ENCODE measurements at regions not wholly inside any gene's neighbourhood (a gene's known extent, or its start where the extent isn't known, plus 50 kb on each side); places are given as distances from the start of the nearest gene placed in this dataset.

- intact Hi-C loops (cut with DNase I; ENCODE audit: low total_unique reads) = no loop called here
- in situ Hi-C loops (cut with MboI; ENCODE audit: low pct_ligation_motif_present in 1 of 4, low pct_unique_long_range_greater_than_20kb in 1 of 4, low sequenced_read_pairs in 3 of 4) = no loop called here
- Histone ChIP-seq H3K4me3 (no peak overlapping the region), H3K9me3 (no peaks in the 10 kb centered on the region), H3K4me1 (no peaks in the 10 kb centered on the region), H3K27me3 (peaks cover 8% of the 10 kb centered on the region), H3K27ac (no peak overlapping the region), H3K36me3 (no peaks in the 10 kb centered on the region)
- no peak for TF ChIP-seq POLR2AphosphoS5 (IDR thresholded peaks at IDR 0.05)
- TF ChIP-seq POLR2A (IDR thresholded peaks at IDR 0.05) = no peak
- TF ChIP-seq, protein P1, sequence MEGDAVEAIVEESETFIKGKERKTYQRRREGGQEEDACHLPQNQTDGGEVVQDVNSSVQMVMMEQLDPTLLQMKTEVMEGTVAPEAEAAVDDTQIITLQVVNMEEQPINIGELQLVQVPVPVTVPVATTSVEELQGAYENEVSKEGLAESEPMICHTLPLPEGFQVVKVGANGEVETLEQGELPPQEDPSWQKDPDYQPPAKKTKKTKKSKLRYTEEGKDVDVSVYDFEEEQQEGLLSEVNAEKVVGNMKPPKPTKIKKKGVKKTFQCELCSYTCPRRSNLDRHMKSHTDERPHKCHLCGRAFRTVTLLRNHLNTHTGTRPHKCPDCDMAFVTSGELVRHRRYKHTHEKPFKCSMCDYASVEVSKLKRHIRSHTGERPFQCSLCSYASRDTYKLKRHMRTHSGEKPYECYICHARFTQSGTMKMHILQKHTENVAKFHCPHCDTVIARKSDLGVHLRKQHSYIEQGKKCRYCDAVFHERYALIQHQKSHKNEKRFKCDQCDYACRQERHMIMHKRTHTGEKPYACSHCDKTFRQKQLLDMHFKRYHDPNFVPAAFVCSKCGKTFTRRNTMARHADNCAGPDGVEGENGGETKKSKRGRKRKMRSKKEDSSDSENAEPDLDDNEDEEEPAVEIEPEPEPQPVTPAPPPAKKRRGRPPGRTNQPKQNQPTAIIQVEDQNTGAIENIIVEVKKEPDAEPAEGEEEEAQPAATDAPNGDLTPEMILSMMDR (IDR thresholded peaks at IDR 0.05) = no peak
- no peak for TF ChIP-seq EP300 (IDR thresholded peaks at IDR 0.05; ENCODE audit: low read depth)
- WGBS, 2 donors (ENCODE audit: low coverage in 1 of 2) = 77% methylated on average over 7 of the region's 7 CpGs
- DNase-seq = no peak
Observed at GRCh38 chr1:5381491-5381890, 610.7 kb downstream of the NPHP4 start.

DNA sequence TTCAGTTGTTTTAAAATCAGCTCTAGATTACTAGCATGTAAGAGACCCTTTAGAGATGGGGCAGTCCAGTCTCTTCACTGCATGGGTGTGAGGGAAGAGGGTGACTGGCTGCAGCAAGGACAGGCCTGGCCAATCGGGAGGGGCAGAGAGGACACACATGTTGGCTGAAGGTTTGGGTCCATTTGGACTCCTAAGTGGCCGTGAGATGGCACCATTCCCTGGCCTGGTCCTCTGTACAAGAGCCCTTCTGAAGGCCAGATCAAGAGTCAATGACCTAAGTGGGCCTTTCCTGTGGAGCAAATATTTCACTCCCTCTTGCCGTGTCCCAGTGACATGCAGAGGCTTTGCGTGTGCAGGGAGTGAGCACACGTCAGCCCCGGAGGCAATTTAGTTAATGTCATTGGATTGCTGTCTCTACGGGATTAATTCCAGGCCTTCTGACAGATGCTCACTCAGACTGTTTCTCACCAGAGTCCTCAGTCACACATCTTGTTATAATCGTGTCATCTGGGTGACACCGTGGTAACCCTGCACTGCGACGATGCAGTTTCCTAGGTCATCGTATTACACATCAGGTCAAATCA lies 613.0 kb downstream of the NPHP4 start:
- intact Hi-C loops (cut with DNase I; ENCODE audit: low total_unique reads) (no loop called here), in situ Hi-C loops (cut with MboI; ENCODE audit: low pct_ligation_motif_present in 1 of 4, low pct_unique_long_range_greater_than_20kb in 1 of 4, low sequenced_read_pairs in 3 of 4) (no loop called here)
- DNase-seq = no peak
- Histone ChIP-seq H3K4me1 (no peaks in the 10 kb centered on the region), H3K27me3 (no peaks in the 10 kb centered on the region), H3K4me3 (no peak overlapping the region), H3K27ac (no peak overlapping the region), H3K9me3 (no peaks in the 10 kb centered on the region), H3K36me3 (no peaks in the 10 kb centered on the region)
- TF ChIP-seq POLR2AphosphoS5 (IDR thresholded peaks at IDR 0.05) = no peak
- no peak for TF ChIP-seq POLR2A (IDR thresholded peaks at IDR 0.05)
- TF ChIP-seq EP300 (IDR thresholded peaks at IDR 0.05; ENCODE audit: low read depth) = no peak
- TF ChIP-seq, protein P1 (IDR thresholded peaks at IDR 0.05) = no peak
- WGBS, 2 donors (ENCODE audit: low coverage in 1 of 2) = 91% methylated on average over 6 to 12 of the region's 12 CpGs

DNA sequence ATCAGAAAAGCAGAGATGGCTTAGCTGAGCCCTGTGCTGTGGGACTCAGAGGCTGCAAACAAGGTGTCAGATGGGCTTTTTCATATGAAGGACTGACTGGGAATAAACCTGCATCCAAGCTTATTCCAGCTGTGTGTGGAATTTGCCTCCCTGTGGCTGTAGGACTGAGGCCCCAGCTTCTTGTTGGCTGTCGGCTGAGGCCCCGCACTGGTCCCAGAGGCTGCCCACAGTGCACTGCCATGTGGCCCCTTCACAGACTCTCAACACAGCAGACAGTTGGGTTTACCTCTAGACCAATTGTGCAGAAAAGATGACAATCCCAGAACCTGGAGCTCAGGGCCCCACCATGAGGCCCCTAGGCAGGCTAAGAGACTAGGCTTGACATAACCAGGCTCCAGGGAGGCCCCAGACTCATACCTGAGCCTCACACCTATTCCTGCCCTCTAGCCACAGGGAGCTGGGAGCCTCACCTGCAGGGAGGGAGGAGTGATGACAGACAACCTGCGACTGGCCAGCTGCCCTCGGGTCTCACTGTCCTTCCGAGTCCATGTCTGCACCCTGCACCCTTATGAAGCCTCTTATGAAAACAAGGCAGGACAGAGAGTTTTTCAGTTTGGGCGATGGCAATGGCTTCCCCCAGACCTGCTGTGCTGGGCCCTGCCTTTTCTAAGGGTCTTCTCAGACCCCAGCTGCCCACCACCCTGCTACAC lies 615.5 kb downstream of the NPHP4 start:
- H3K4me1 ChIP-seq = no peaks in the 10 kb centered on the region
- in situ Hi-C loops (cut with MboI; ENCODE audit: low pct_ligation_motif_present in 1 of 4, low pct_unique_long_range_greater_than_20kb in 1 of 4, low sequenced_read_pairs in 3 of 4) = no loop called here
- WGBS, 2 donors (ENCODE audit: low coverage in 1 of 2) = 85% methylated on average over 6 of the region's 6 CpGs; no CpG with 5 or more reads in 1 of the 2 donors
- no peaks in the 10 kb centered on the region for H3K27me3 ChIP-seq
- no peak for DNase-seq
- intact Hi-C loops (cut with DNase I; ENCODE audit: low total_unique reads) = no loop called here
- no peak overlapping the region for H3K4me3 ChIP-seq
- H3K9me3 ChIP-seq = no peaks in the 10 kb centered on the region
- TF ChIP-seq, protein P1 (IDR thresholded peaks at IDR 0.05) = no peak
- no peak for TF ChIP-seq EP300 (IDR thresholded peaks at IDR 0.05; ENCODE audit: low read depth)
- no peak for TF ChIP-seq POLR2A (IDR thresholded peaks at IDR 0.05)
- TF ChIP-seq POLR2AphosphoS5 (IDR thresholded peaks at IDR 0.05) = no peak
- no peak overlapping the region for H3K27ac ChIP-seq
- H3K36me3 ChIP-seq = no peaks in the 10 kb centered on the region

DNA sequence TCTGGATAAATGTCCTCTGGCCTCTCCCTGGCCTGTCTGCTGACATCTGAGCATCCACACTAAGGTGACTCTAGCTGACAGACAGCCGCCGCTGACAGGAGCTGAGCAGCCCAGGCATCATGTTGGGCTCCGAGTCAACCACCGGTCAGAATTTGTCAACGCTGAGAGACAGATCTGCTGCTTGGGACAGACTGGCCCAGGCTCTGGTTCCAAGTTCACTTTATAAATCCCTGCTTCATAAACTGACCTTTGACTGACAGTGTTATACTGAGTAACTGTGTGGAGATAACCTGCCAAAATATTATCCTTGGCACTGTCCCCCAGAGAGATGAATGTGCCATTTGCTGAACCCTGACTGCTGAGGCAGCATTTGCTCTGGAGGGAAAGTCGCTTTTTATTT lies 616.7 kb downstream of the NPHP4 start:
- TF ChIP-seq POLR2AphosphoS5 (IDR thresholded peaks at IDR 0.05) (no peak), EP300 (IDR thresholded peaks at IDR 0.05; ENCODE audit: low read depth) (no peak), POLR2A (IDR thresholded peaks at IDR 0.05) (no peak)
- TF ChIP-seq, protein P1 (IDR thresholded peaks at IDR 0.05) = no peak
- in situ Hi-C loops (cut with MboI; ENCODE audit: low pct_ligation_motif_present in 1 of 4, low pct_unique_long_range_greater_than_20kb in 1 of 4, low sequenced_read_pairs in 3 of 4) = no loop called here

More for the DNA sequence above, 616.7 kb downstream of the NPHP4 start:
- 70% methylated on average over 6 of the region's 6 CpGs; no CpG with 5 or more reads in 1 of the 2 donors for WGBS, 2 donors (ENCODE audit: low coverage in 1 of 2)
- no peak overlapping the region for H3K27ac ChIP-seq
- no peak overlapping the region for H3K4me3 ChIP-seq
- no peaks in the 10 kb centered on the region for H3K36me3 ChIP-seq
- H3K27me3 ChIP-seq = no peaks in the 10 kb centered on the region
- no peak for DNase-seq
- no peaks in the 10 kb centered on the region for H3K4me1 ChIP-seq
- intact Hi-C loops (cut with DNase I; ENCODE audit: low total_unique reads) = no loop called here
- H3K9me3 ChIP-seq = no peaks in the 10 kb centered on the region
